ENCODE measurements at regions not wholly inside any gene's neighbourhood (a gene's known extent, or its start where the extent isn't known, plus 50 kb on each side); places are given as distances from the start of the nearest gene placed in this dataset.

DNA sequence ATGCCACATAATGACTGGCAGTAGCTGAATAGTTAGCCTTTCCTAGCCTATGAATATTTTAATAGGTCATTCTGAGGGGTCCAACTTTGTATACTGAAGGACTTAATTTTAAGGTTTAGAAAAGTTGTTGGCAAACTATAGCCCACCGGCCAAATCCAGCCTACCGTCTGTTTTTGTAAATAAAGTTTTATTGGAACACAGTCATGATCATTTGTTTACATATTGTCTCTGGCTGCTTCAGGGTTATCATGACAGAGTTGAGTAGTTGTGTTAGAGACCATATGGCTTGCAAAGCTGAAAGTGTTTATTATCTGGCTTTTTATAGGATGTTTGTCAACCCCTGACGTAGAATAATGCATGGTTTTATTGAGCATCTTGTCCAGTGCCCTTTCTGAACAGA, 73.4 kb downstream of the NTMT2 start:
- DNase-seq (ENCODE audit: low read depth): no peak

DNA sequence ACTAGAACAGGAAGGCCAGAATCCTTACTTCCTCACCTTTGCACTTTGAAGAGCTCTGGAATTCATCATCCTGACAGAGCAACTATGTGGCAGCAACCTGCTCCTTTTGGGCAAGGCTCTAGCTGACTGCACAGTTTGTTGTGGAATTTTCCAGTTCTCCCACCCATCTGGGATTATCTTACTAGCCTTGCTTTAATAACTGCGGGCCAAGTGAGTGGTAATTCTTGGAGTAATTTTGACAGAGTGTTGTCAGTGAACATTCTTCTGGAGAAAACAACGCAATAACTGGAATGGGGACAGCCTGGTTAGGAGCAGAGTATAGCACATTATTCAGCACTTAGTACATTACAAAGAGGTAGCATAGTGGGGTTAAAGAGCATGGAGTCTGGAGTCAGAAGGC, 75.3 kb downstream of the NTMT2 start:
- no peak for DNase-seq (ENCODE audit: low read depth)

DNA sequence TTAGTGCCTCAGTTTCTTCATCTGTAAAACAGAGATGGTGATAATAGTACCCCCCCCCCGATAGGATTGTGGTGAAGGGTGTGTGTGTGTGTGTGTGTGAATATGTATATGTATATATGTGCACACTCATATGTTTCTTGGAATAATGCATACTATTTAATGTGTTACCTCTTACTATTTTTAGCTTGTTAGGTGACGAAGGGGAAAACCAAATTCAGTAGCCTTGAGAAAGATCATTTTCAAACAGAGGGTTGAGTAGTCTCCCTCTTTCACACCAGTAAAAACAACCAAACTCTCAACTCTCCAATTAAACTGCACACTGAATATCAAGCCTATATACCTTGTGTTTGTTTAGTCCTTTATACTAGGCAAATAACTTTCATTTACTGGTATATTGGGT, 75.7 kb downstream of the NTMT2 start:
- no peak for DNase-seq (ENCODE audit: low read depth)

DNA sequence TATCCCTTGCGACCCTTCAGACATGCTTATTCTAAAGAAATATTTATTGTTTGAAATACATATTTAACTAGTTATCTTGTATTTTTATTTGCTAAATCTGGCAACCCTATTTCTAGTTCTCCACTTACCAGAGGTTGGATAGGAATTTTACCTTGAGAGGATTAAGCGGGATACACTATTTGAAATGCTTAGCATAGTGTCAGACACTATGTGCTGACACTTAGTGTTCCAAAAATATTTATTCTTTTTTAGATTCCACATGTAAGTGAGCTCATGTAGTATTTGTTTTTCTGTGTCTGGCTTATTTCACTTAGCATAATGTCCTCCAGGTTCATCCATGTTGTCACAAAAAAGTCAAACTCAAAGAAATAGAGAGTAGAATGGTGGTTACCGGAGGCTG, 78.7 kb downstream of the NTMT2 start:
- no peak for DNase-seq (ENCODE audit: low read depth)

DNA sequence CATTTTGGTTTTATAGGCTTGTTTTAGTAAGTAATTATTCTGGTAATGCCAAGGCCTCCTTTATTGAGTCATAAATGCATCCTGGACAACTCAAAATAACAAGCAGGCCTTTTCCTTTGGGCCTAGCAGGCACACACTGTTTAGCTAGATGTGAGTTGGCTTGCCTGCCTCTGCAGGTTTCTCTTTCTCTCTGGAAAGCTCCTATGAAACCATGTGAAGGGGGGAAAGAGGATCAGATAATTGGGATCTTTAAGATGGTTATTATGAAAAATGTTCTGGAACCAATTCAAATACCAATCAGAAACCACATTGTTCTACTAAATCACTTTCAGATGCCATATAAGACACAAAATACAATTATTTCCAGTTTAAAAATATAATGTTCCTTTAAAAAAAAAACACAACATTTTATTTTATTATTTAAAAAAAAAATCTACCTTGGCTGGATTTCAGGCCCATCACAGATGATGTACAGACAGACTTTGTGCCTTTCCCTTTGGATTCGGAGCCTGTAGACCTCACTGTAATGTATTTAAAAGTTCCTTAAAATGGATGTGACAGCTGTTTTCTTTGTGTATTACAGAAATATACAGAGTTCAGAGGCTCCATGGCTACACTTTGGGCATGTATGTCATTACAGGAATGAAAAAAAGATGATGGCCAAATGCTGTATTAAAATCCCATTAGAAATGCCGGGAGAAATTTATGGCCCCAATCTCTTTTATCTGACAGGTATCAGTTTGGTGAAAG, 80.2 kb downstream of the NTMT2 start:
- no peak for DNase-seq (ENCODE audit: low read depth)

DNA sequence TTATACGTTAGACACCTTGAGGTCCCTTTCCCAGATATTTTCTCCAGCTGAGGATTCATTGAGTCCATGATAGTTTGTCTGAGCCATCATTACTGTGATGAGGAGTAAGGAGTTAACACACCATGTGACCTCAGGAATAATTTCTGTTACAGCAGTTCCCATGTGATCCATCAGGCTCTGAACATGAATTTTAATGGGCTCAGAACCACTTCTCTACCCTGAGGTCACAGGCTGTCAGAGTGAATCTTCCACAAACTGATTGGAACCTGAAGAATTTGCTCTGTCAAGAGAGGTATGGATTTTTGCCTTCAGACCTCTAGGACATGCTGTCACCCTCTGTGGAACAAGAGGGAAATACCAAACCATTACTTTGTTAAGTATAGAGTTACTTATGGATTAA, 81.0 kb downstream of the NTMT2 start:
- DNase-seq (ENCODE audit: low read depth): no peak

DNA sequence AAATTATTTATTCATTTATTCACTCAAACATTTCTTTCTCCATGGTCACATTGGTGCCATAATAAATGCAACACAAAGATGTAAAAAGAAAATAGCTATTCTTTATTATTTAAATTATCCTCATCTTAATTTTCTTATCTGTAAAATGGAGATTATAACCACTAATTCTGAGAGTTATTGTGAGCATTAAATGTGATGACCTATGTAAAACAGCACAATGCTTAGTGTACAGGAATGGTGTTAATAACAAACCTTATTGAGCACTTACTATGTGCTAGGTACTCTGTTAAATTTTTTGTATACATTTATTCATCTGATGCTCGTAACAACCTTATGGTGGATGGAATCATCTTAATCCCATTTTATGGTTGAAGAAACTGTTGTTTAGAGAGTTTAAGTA, 84.6 kb downstream of the NTMT2 start:
- DNase-seq (ENCODE audit: low read depth): no peak

DNA sequence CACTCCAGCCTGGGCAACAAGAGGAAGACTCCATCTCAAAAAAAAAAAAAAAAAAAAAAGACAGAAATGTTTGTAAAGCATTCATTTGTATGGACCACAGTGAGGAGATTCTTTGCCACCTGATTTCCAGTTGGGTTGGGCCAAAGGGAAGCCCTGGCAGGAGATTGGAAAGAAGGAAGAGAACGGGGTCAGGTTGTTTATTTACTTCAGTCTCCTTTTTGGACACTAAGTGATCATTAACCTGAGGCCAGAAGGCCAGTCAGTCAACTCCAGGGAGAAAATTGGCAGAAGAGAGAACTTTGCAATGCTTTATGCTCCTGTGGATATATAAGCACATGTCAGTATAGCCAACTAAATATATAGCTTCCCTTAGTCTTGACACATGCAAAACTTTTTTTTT, 85.9 kb downstream of the NTMT2 start:
- no peak for DNase-seq (ENCODE audit: low read depth)

DNA sequence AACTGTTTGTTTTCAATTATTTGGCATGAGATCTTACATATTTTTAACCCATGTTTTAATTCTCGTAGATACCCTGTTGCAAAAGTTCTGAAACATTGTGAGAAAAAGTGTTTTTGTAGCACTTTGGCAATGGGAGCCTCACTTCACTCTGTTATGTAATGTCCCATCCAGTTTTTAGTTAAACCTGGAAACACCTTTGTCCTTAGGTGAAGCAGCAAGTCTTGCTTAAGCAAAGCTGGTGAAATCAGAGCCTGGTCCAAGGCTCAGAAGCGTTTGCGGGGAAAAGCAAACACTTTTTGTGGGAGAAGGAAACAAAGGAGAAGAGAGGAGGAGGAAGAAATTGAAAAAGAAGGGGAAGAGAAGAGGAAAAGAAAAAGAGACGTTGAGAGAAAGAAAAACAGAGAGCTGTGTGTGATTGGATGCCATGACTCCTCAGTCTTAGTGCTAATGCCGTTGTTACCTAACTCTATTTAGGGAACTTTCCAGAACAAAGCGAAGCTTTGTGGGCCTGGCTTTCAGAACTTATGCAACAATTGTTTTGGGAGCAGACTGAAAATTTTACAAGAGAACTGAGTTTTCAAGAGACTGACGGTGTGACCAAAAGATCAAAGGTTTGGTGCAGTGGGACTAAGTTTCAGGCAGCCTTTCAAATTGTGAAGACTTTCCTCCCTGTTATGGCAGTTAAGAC, 93.1 kb downstream of the NTMT2 start:
- DNase-seq (ENCODE audit: low read depth): no peak

DNA sequence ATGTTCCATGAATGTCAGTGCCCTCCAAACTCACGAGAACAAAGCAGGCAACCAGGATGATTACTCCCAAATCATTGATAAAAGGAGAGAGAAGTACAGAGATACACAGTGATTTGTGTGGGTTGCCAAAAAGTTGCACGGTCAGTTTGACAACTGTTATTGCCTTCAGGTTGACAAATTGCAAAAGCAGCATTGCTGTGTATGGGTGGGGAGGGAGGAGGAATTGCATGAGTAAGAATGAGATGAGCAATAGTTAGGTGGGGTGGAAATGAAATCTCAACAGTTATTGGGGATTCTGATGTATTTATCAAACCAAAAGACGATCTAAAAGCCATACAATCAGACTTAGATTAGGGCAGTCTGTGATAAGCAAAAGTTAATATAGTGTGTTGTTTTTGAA, 93.7 kb downstream of the NTMT2 start:
- DNase-seq (ENCODE audit: low read depth): no peak

DNA sequence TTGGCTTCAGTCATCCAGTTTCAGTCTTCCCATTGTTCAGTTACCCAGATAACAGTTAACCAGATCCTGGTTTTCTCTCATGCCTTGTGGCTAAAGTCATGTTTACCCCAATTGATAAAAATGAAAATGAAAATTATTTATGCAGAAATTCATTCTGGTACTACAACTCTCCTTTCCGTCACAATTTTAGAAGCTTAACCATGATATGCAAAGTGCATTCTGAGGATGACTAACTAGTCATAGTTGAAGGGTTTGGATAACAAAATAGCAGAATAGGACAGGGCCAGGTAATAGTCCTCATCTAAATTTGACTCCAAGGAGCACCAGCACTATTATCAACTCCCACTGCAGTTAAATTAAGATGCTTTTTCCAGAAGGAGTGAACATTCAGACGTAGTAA, 94.7 kb downstream of the NTMT2 start:
- no peak for DNase-seq (ENCODE audit: low read depth)

DNA sequence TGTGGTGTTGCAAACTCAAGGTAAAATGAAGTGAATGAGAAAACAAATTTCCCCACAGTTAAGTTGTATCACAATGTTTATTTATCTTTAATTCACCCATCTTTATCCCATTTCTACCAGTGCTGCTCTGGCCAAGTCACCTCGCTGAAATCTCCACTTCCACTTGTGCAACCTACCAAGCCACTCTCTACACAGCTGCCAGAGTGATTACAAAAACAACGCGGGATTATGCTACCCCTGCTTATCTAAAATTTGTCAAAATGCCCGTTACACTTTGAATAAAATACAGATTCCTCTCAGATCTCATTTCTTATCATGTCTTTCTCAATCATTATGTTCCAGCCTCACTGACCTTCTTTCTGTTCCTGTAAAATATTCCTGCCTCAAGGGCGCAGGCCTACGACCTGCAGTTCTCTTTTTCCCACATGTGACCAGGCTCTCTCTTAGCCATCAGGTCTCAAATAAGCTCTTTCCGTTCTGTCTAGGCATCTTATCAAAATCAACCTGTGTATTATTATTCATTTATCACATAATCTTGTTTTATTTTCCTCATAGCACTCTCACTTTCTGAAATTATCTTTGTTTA, 95.6 kb downstream of the NTMT2 start:
- DNase-seq (ENCODE audit: low read depth): no peak

DNA sequence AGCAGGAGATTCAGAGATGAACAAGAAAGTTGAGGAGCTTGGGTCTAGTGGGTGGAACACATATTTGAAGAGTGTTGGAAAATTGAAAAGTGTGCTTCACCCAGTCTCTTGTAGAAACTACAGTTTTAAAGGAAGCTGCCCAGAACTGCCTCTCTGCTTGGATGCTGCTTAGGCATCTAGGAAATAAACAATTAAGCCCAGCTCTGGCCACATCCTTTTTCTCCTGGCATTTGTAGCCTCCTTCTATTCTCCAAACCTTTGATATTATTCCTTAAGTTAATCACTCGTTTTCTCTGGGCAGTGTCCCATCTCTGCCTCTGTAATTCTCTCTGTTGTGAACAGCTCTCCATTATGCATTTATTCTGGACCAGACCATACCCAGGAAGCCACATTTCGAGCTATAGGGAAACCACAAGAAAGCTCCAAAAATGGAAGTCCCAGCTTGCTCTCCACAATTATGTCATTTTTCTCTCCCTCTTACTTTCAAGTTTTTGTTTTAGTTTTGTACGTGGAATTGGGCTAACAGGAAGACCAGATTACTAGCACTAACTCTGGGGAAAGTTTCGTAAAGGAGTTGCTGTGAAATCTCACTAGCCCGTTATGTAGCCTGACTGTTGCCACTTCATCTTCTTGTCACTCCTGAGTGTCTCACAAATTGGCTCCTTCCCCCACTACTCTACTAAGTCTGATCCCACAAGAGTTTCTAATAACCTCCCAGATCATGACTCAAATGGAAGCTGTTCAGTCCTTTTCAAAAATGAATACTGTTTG, 102.2 kb downstream of the NTMT2 start:
- DNase-seq (ENCODE audit: low read depth): no peak

DNA sequence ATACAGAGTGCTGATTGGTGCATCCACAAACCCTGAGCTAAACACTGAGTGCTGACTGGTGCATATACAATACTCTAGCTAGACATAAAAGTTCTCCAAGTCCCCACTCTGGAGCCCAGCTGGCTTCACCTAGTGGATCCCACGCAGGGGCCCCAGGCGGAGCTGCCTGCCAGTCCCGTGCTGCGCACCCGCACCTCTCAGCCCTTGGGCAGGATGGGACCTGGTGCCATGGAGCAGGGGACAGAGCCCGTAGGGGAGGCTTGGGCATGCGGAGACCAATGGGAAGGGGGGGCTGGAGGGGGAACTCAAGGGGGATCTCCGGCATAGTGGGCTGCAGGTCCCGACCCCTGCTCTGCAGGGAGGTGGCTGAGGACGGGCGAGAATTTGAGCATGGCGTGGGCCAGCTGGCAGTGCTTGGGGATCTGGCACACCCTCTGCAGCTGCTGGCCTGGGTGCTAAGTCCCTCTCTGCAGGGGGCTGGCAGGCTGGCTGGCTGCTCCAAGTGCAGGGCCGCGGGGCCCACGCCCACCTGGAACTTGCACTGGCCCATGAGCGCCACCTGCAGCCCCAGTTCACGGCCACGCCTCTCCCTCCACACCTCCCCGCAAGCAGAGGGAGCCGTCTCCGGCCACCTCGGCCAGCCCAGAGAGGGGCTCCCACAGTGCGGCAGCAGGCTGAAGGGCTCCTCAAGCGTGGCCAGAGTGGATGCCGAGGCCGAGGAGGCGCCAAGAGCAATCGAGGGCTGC, 104.9 kb downstream of the NTMT2 start:
- no peak for DNase-seq (ENCODE audit: low read depth)

DNA sequence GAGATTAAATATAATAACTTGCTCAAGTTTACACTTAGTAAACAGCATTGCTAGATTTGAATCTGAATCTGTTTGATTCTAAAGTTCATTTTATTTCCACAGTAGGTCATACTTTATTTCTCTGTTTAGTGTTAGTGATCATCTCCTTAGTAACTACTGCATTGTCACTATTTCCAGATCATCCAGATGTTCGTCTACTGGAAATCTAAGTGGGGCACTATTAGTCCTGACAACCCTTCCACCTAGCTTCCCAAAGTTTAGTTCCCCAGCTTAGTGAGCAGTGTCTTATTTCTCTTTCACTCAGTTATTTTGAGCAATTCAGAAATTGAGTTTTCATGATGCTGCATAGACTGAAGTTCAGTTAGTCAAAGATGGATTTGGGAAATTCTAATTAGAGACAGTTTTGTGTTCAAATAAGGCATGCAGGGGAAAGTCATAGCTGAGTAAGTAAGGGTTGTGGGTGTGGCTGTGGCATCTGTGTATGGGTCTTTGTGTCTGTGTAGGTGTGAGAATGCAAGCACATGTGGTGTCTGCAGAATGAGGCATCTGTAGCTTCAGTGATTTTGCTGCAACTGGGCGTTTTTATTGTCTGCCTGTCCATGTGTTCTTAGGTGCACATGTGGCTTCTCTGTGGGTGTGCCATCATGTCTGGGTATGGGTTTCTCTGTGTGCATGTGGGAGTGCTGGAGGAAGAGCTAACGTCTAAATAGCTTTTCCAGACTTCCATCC, 107.3 kb downstream of the NTMT2 start:
- DNase-seq (ENCODE audit: low read depth): no peak

DNA sequence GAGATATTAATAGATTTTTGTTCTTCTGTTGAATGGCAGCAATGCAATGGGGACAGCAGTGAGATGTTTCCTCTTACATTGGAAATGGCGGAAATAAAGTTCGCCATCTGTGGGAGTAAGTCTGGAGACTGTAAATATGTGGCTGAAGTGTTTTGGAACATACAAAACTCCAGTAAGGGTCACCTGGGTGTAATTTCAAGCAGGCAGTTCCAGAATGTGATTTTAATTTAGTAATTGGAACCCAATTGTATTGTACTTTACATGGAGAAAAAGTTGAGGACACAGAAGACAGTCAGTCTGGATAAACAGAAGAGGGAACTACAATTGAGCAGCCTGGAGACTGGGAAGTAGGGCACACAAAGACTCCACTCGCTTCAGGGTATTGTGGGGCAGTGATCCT, 108.6 kb downstream of the NTMT2 start:
- DNase-seq (ENCODE audit: low read depth): no peak

DNA sequence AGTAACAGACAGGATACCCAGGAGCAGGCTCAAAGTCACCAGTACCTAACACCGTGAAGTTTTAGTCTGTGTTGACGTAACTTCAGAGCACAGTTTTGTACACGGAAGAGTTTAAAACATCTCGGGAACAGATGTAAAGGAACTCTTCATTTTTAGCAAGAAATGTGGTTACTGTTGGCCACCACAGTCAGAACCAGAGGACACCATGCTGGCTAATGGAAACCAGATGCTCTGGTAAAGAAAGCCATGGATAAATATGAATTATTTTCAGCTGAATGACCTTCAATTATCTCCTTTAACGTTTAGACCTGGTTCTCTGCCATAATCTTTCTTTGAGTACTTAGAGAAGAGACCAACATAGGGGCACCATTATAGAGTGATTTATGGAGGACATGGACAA, 115.9 kb downstream of the NTMT2 start:
- DNase-seq (ENCODE audit: low read depth): no peak

DNA sequence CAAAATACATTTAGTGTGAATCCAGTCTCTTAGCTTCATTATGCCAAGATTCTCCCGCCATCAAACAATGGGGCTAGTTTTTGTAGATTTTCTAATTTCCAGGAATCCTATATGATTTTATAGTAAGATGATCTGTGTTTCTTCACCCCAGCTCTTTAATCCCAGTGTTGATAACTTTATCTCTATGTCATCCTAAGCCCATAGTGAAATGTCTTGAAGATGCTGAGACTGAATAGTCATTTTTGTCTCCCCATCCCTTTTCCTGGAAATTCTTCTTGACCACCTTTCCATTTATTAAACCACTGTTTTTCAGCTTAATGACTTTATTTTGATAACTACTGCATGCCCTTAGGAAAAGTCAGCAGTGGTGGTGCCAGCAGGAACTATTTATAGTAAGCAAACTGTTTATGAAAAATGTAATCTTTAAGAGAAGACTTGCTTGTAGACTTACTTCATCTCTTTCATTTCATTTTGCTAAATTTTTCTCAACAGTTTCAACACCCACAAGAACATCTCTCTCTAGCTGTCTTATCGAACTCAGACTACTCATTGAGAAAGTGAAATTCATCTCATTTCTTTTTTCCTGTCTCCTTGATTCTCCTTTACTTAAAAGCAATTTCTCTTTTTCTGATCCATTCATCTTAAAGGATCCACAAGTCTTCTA, 116.6 kb downstream of the NTMT2 start:
- DNase-seq (ENCODE audit: low read depth): no peak

DNA sequence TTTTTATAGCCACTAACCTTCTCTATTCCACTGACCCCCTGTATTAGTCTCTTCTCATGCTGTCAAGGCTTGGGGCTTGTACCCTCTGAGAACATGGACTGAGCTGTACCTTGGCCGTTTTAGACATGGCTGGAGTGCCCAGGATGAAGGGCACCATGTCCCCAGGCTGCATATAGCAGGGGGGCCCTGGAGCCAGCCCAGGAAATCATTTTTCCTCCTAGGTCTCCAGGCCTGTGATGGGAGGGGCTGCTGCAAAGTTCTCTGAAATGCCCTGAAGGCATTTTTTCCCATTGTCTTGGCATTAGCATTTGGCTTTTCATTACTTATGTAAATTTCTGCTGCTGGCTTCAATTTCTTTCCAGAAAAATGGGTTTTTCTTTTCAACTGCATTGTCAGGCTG, 119.5 kb downstream of the NTMT2 start:
- DNase-seq (ENCODE audit: low read depth): no peak

DNA sequence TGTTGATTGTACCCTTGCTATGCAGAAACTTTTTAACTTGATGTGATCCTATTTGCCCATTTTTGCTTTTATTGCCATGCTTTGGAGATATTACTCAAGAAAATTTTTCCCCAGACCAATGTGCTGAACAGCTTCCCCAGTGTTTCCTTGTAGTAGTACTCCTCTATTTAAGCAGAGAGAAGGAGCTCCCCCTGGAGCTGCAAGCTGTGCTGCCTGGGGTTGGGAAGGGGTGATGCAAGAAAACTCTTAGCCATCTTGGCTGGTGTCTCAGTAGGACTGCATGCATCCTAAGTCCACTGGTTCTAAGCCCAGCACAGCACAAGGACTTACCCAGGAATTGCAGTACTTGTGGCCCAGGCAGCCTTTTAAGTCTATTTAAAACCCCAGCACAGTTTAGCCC, 121.6 kb downstream of the NTMT2 start:
- DNase-seq (ENCODE audit: low read depth): no peak
